ENCODE measurements at regions not wholly inside any gene's neighbourhood (a gene's known extent, or its start where the extent isn't known, plus 50 kb on each side); places are given as distances from the start of the nearest gene placed in this dataset.

- DNase-seq (ENCODE audit: low read depth, low spot score), result no peak
Observed at GRCh38 chr9:19597176-19597575, 188.4 kb downstream of the ACER2 start.

DNA sequence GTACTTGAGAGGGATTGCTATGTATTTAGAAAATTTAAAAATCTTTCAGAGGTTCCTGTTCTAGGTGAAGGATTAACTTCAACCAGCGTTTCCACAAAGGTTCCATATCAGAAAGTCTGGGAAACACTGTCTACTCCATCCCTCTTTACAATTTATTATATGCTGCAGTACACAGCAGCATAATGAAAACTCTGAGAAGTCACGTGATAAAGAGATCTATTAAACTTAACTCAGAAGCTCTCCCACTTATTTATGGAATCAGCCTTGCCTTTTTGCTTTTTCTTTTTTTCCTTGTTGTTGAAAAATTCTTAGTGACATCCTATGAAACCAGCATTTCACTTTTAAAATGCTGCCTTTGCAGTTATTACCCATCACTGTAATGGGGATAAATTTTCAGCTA lies 186.2 kb downstream of the ACER2 start:
- DNase-seq (ENCODE audit: low read depth, low spot score), result no peak

- DNase-seq (ENCODE audit: low read depth, low spot score), result no peak
Observed at GRCh38 chr9:19587678-19588077, 178.9 kb downstream of the ACER2 start.

DNA sequence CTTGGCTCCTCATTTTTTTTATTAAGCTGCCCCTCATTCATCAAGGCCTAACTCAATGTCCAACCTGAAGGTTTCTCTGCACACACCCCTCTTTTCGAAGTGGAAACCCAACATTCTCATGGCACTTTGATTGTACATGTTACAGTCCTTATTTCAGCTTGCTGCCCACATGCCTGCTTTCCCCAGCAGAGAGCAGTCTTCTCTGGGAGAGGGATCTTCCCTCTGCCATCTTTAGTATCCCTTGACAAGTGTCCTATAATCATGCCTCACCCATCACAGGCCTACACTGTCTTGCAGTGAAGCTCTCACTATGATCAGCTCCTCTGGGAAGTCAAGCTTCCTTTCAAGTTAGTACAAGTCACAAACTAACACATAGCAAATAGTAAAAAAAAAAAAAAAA lies 175.1 kb downstream of the ACER2 start:
- DNase-seq (ENCODE audit: low read depth, low spot score), result no peak

- no peak for DNase-seq (ENCODE audit: low read depth, low spot score)
Observed at GRCh38 chr9:19577411-19577810, 168.6 kb downstream of the ACER2 start.

- DNase-seq (ENCODE audit: low read depth, low spot score), result no peak
Observed at GRCh38 chr9:19568946-19569345, 160.1 kb downstream of the ACER2 start.

- no peak for DNase-seq (ENCODE audit: low read depth, low spot score)
Observed at GRCh38 chr9:19564396-19565061, 155.7 kb downstream of the ACER2 start.

DNA sequence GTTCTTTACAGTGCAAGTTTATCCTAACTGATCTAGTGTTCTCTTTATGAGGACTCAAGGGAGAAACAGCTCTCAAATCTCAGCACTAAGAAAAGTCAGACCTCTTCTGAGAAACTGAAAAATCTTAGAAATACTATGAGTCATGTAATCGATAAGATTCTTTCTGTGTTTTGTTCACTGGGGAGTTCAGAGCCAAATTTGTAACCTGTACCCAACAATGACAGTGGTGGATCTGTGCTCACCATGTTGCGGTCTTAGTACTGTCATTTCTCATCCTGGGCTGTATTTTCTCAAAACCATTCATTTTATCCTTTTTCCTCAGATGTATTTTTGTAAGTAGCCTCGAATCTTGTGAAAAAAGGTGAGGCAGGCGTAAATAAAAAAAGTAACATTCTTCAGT lies 146.4 kb downstream of the ACER2 start:
- DNase-seq (ENCODE audit: low read depth, low spot score), result no peak

- DNase-seq (ENCODE audit: low read depth, low spot score), result no peak
Observed at GRCh38 chr9:19554529-19554928, 145.7 kb downstream of the ACER2 start.

- DNase-seq (ENCODE audit: low read depth, low spot score), result no peak
Observed at GRCh38 chr9:19553441-19553840, 144.6 kb downstream of the ACER2 start.

- no peak for DNase-seq (ENCODE audit: low read depth, low spot score)
Observed at GRCh38 chr9:19552282-19553105, 143.7 kb downstream of the ACER2 start.

GRCh38 chr9:19551124-19551929 lies 142.5 kb downstream of the ACER2 start:
- no peak for DNase-seq (ENCODE audit: low read depth, low spot score)

DNA sequence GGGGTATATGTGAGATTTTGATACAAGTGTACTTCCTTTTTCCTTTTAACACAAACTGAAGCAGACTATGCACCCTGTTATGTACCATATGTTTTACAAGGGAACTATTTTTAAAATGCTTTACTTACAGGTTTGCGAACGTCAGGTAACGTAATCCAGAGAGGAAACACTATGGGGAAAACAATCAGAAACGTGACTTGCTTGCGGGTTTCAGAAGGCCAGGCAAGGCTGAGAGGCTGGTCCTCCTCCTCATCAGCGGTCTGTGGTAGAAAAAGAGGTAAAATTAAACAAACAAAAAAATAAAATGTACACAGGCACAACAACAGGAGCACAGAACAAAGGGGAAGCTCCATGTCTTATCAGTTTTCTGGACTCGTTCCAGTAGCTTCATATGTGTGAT lies 141.2 kb downstream of the ACER2 start:
- DNase-seq (ENCODE audit: low read depth, low spot score), result no peak

DNA sequence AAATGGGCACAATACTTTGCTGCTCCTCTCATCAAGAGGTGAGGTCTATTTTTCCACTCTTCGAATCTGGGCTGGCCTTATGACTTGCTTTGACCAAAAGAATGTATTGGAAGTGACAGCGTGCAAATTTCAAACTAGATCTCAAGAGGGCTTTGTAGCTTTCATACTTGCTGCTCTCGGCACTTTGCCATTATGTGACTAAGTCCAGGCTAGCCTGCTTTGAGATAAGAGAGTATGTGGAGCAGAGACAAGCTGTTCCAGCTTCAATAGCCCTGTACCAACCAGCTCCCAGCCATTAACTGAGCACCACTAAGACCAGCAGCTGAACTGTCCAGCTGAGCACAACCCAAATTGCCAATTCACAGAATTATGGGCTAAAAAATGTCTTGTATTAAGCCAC lies 124.6 kb downstream of the ACER2 start:
- no peak for DNase-seq (ENCODE audit: low read depth, low spot score)

DNA sequence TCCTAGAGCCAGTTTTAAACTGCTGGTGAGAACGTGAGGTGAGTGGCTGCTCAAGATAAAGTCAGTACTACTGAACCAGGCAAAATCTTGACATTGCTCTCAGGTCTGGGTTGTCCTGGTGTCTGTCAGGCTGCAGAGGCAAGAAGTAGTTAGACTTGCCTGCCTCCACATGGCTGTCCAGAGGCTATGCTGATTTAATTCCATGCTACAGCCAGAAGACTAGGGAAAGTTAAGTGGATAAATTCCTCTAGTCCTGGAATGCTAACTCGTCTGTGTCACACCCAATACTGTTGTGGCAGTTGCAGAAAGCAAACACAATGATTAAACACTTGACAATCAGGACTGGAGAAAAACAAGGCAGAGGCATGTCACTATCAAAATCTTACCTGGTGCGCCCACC lies 118.9 kb downstream of the ACER2 start:
- DNase-seq (ENCODE audit: low read depth, low spot score), result no peak

DNA sequence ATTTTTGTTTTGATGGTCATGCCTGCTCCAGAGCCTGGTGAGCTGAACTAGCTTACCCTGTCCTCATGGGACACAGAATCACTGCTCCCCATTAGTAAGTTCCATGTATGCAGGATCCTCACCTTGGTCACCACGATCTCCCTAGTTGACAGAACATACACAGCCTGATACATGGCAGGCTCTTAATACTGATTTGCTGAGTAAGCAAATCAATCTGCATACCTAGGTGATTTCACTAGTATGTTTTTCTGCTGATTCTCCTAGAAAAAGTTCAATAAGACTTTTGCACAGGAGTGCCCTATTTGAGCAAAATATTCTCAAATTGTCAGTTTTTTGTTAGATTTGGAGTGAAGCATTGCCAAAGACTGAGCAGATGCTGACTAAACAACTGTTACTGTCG lies 113.7 kb downstream of the ACER2 start:
- DNase-seq (ENCODE audit: low read depth, low spot score), result no peak

- no peak for DNase-seq (ENCODE audit: low read depth, low spot score)
Observed at GRCh38 chr9:19521205-19521604, 112.4 kb downstream of the ACER2 start.

GRCh38 chr9:19517202-19517942 lies 108.6 kb downstream of the ACER2 start:
- DNase-seq (ENCODE audit: low read depth, low spot score), result no peak

DNA sequence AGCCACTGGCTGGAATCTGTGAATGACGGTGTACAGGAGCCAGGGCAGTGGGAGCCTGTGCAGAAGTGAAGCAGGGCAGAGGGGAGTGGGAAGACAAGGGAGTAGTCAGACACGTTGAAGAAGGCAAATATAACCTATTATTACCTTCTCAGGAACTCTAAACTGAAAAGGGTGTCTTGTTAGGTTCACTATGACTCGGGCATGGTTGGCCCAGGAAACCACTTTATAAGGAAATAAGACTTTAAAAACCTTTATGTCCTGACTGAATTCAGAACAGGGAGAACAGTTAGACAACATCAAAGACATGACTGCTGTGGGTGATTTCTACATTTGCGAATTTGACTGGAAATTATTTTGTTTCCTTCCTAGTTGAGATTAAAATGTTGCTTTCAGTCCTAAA lies 107.5 kb downstream of the ACER2 start:
- DNase-seq (ENCODE audit: low read depth, low spot score), result no peak

GRCh38 chr9:19513671-19514275 lies 105.0 kb downstream of the ACER2 start:
- DNase-seq (ENCODE audit: low read depth, low spot score), result no peak
